HepG2 (cell line): ENCODE measurements at regions not wholly inside any gene's neighbourhood (a gene's known extent, or its start where the extent isn't known, plus 50 kb on each side); places are given as distances from the start of the nearest gene placed in this dataset.

Experiments
- HDAC2 ChIP-seq: sonication (generic); formaldehyde crosslinking; IDR thresholded peaks from 2 replicates; pipeline ENCODE4 v1.4.0; 2020; ENCODE audit warnings: missing genetic modification reagents
- KLF12 ChIP-seq: sonication (generic); formaldehyde crosslinking; IDR thresholded peaks from 2 replicates; pipeline ENCODE4 v1.4.0; 2020; ENCODE audit warnings: missing genetic modification reagents, borderline replicate concordance
- LCORL ChIP-seq, 2 experiments: fragments of 450-650 bp in 1 of 2; sonication (generic) in 1 of 2; formaldehyde crosslinking in 1 of 2; IDR thresholded peaks; 2 replicates each; pipeline versions ENCODE4 v1.5.0 to v1.6.1; 2017 to 2020; ENCODE audit warnings: antibody characterized with exemption in 1 of 2, missing genetic modification reagents in 1 of 2
- NR2C2 ChIP-seq: sonication (generic); formaldehyde crosslinking; IDR thresholded peaks from 2 replicates; pipeline ENCODE4 v1.4.0; 2020; ENCODE audit warnings: missing genetic modification reagents, mild to moderate bottlenecking, moderate library complexity, borderline replicate concordance
- NR2F1 ChIP-seq, 2 experiments: fragments of 450-650 bp in 1 of 2; formaldehyde crosslinking in 1 of 2; IDR thresholded peaks; 2 replicates each; pipeline versions ENCODE4 v1.5.0 to v1.6.1; 2016 to 2020; ENCODE audit warnings: mild to moderate bottlenecking in 1 of 2, missing compliant biosample characterization in 1 of 2, missing genetic modification reagents in 1 of 2, moderate library complexity in 1 of 2
- PPARG ChIP-seq: conservative IDR thresholded peaks from 2 replicates; pipeline ENCODE4 v1.6.1; 2016; ENCODE audit warnings: missing biosample characterization, missing genetic modification reagents
- SCMH1 ChIP-seq: sonication (generic); formaldehyde crosslinking; IDR thresholded peaks from 2 replicates; pipeline ENCODE4 v1.9.0; 2021; ENCODE audit warnings: missing genetic modification reagents, mild to moderate bottlenecking, borderline replicate concordance
- SP1 ChIP-seq, 2 experiments: fragments of 450-650 bp in 1 of 2; sonication (generic) in 1 of 2; formaldehyde crosslinking in 1 of 2; IDR thresholded peaks; 2 replicates each; pipeline versions ENCODE4 v1.4.0 to v1.6.1; 2016 to 2020; ENCODE audit warnings: missing genetic modification reagents in 1 of 2
- TARDBP ChIP-seq: sonication (generic); formaldehyde crosslinking; IDR thresholded peaks from 2 replicates; pipeline ENCODE4 v1.8.0; 2022; ENCODE audit warnings: mild to moderate bottlenecking, missing genetic modification reagents
- TCF7 ChIP-seq: sonication (generic); IDR thresholded peaks from 2 replicates; pipeline ENCODE4 v1.6.1; 2016; ENCODE audit warnings: antibody characterized with exemption, low read depth
- ZNF101 ChIP-seq: sonication (generic); formaldehyde crosslinking; IDR thresholded peaks from 2 replicates; pipeline ENCODE4 v1.4.0; 2020; ENCODE audit warnings: mild to moderate bottlenecking, low read depth, missing genetic modification reagents, borderline replicate concordance
- ZNF12 ChIP-seq: sonication (generic); formaldehyde crosslinking; IDR thresholded peaks from 2 replicates; pipeline ENCODE4 v1.5.0; 2020; ENCODE audit warnings: missing genetic modification reagents
- ZNF205 ChIP-seq: IDR thresholded peaks from 2 replicates; pipeline ENCODE4 v1.6.1; 2018; ENCODE audit warnings: missing biosample characterization, missing genetic modification reagents
- ZNF292 ChIP-seq: sonication (generic); formaldehyde crosslinking; IDR thresholded peaks from 2 replicates; pipeline ENCODE4 v1.8.1; 2022; ENCODE audit warnings: mild to moderate bottlenecking, low read depth, missing genetic modification reagents, borderline replicate concordance
- ZNF773 ChIP-seq: sonication (generic); formaldehyde crosslinking; IDR thresholded peaks from 2 replicates; pipeline ENCODE4 v1.4.0; 2020; ENCODE audit warnings: missing genetic modification reagents, borderline replicate concordance
- ZSCAN9 ChIP-seq: IDR thresholded peaks from 2 replicates; pipeline ENCODE4 v1.6.1; 2016; ENCODE audit warnings: borderline replicate concordance
- TF ChIP-seq, protein P1 (sequence below): sonication (generic); formaldehyde crosslinking; IDR thresholded peaks from 2 replicates; pipeline ENCODE4 v1.8.1; 2023; ENCODE audit warnings: missing genetic modification reagents, inconsistent platforms, borderline replicate concordance
- TF ChIP-seq, protein P2 (sequence below): IDR thresholded peaks from 2 replicates; pipeline ENCODE4 v1.6.1; 2016
- TF ChIP-seq, protein P3 (sequence below): sonication (generic); formaldehyde crosslinking; IDR thresholded peaks from 2 replicates; pipeline ENCODE4 v1.4.0; 2020; ENCODE audit warnings: missing genetic modification reagents
- TF ChIP-seq, protein P4 (sequence below): sonication (generic); formaldehyde crosslinking; IDR thresholded peaks from 2 replicates; pipeline ENCODE4 v1.4.0; 2020; ENCODE audit warnings: missing genetic modification reagents

DNA sequence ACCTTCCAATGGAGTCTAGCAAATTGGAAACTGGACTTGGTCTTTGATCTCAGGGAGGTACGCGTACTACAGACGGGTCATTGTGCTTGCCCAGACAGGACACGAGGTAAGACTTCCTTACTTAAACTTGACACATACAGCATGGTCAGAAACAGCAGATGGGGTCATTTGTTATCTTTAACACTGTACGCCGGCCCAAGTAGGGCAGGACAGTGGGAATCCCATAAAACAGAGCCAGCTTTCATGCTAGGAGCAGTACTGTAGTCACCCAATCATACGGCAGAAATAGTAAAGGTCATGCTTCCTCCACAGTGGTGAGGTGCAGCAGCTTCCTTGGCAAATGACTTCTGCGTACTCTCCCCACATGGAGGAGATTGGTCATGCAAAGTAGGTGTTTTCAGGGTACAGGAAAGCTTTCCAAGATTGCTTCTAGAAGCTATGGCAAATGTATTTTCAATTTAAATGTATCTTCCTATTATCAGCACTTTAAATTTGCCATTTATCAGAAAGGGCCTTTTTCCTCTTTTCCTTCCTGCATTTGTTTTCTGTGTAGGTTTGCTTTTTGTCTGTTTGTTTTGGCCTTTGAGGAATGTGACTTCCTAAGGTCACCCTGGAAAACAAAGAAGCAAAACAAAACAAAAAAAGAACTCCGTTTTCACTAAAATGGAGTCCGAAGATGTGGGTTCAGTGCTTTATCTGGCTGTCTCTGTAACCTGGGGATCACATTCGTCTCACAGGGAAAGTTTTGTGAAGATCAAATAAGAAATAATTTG is 74.0 kb upstream of the DSG1 start (continued):
- TF ChIP-seq, protein P1, sequence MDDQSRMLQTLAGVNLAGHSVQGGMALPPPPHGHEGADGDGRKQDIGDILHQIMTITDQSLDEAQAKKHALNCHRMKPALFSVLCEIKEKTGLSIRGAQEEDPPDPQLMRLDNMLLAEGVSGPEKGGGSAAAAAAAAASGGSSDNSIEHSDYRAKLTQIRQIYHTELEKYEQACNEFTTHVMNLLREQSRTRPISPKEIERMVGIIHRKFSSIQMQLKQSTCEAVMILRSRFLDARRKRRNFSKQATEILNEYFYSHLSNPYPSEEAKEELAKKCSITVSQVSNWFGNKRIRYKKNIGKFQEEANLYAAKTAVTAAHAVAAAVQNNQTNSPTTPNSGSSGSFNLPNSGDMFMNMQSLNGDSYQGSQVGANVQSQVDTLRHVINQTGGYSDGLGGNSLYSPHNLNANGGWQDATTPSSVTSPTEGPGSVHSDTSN (CRISPR knock-in tag): no peak
- TF ChIP-seq NR2F1 (CRISPR knock-in tag; IDR thresholded peaks at IDR 0.05) (0 out of 4 replicates have a peak, but pooled peaks of 1 of the 2 experiments have one; percentile 14), SP1 (IDR thresholded peaks at IDR 0.05) (no peak), SP1 (CRISPR knock-in tag; IDR thresholded peaks at IDR 0.05) (no peak), SCMH1 (CRISPR knock-in tag) (no peak), LCORL (IDR thresholded peaks at IDR 0.05) (no peak), LCORL (CRISPR knock-in tag; IDR thresholded peaks at IDR 0.05) (peak; percentile 78; the same call in 1 of the 2 replicates), KLF12 (CRISPR knock-in tag) (no peak), ZNF773 (no peak), PPARG (peak; percentile 57), TCF7 (peak; percentile 66; the same call in 1 of the 2 replicates), NR2C2 (CRISPR knock-in tag) (peak; percentile 64; the same call in 1 of the 2 replicates), ZNF205 (peak; percentile 78), ZSCAN9 (CRISPR knock-in tag) (0 out of 2 replicates have a peak, but pooled peaks have one; percentile 86), ZNF12 (CRISPR knock-in tag) (peak; percentile 68), TARDBP (peak; percentile 59), HDAC2 (CRISPR knock-in tag) (peak; percentile 84), ZNF292 (CRISPR knock-in tag) (peak; percentile 51; the same call in 1 of the 2 replicates), ZNF101 (CRISPR knock-in tag) (no peak)
- TF ChIP-seq, protein P2, sequence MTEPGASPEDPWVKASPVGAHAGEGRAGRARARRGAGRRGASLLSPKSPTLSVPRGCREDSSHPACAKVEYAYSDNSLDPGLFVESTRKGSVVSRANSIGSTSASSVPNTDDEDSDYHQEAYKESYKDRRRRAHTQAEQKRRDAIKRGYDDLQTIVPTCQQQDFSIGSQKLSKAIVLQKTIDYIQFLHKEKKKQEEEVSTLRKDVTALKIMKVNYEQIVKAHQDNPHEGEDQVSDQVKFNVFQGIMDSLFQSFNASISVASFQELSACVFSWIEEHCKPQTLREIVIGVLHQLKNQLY (CRISPR knock-in tag): peak; percentile 44; the same call in 1 of the 2 replicates
- TF ChIP-seq, protein P3, sequence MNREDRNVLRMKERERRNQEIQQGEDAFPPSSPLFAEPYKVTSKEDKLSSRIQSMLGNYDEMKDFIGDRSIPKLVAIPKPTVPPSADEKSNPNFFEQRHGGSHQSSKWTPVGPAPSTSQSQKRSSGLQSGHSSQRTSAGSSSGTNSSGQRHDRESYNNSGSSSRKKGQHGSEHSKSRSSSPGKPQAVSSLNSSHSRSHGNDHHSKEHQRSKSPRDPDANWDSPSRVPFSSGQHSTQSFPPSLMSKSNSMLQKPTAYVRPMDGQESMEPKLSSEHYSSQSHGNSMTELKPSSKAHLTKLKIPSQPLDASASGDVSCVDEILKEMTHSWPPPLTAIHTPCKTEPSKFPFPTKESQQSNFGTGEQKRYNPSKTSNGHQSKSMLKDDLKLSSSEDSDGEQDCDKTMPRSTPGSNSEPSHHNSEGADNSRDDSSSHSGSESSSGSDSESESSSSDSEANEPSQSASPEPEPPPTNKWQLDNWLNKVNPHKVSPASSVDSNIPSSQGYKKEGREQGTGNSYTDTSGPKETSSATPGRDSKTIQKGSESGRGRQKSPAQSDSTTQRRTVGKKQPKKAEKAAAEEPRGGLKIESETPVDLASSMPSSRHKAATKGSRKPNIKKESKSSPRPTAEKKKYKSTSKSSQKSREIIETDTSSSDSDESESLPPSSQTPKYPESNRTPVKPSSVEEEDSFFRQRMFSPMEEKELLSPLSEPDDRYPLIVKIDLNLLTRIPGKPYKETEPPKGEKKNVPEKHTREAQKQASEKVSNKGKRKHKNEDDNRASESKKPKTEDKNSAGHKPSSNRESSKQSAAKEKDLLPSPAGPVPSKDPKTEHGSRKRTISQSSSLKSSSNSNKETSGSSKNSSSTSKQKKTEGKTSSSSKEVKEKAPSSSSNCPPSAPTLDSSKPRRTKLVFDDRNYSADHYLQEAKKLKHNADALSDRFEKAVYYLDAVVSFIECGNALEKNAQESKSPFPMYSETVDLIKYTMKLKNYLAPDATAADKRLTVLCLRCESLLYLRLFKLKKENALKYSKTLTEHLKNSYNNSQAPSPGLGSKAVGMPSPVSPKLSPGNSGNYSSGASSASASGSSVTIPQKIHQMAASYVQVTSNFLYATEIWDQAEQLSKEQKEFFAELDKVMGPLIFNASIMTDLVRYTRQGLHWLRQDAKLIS (CRISPR knock-in tag): peak; percentile 82; the same call in 1 of the 2 replicates
- TF ChIP-seq, protein P4, sequence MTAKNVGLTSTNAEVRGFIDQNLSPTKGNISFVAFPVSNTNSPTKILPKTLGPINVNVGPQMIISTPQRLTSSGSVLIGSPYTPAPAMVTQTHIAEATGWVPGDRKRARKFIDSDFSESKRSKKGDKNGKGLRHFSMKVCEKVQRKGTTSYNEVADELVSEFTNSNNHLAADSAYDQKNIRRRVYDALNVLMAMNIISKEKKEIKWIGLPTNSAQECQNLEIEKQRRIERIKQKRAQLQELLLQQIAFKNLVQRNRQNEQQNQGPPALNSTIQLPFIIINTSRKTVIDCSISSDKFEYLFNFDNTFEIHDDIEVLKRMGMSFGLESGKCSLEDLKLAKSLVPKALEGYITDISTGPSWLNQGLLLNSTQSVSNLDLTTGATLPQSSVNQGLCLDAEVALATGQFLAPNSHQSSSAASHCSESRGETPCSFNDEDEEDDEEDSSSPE: 0 out of 2 replicates have a peak, but pooled peaks have one; percentile 21
